GM18517 (cell line): ENCODE measurements at regions not wholly inside any gene's neighbourhood (a gene's known extent, or its start where the extent isn't known, plus 50 kb on each side); places are given as distances from the start of the nearest gene placed in this dataset.

ENCODE experiments used
- ATAC-seq: cut with Tn5 transposase; IDR thresholded peaks from one replicate; pipeline ENCODE4 v1.9.1; 2021; ENCODE audit warnings: mild to moderate bottlenecking, moderate library complexity; ENCODE audit not compliant: unreplicated experiment

DNA sequence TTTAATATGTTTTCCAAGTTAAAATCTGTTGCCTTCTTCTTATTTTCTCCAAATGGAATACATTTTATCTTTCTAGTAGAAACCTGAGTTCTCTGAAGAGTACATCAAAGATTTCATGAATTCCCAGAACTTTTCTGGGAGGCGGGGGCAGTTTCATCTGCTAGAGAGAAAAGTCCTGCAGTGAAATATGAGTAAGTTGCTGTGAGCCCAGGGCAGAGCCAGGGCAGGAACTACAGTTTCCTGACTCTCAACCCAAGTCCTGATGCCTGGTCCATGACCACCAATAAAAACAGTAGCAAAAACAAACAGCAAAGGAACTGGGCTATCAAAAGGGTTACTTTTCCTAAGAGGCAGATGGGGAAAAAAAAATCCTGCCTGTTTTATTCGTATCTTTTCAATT is 239.4 kb upstream of the CTSO start:
- ATAC-seq, result no peak

DNA sequence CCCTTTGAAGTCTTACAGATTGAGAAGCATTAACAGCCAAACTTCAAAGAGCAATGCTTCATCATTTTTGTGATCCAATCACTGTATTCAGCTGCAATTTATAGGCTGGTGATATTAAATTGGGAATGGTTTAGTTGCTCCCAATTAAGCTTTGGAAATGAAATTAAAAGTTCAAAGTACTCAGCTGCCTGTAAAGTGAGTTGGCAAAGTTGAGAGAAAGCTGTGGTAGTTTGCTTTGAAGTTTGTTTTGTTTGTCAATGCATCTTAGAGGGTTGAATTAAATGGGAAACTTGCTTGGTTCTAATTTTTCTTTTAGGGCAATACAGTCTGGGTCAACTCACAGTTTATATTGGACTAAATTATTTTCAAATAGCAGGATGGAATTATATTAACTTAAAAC is 238.4 kb upstream of the CTSO start:
- ATAC-seq, result no peak

DNA sequence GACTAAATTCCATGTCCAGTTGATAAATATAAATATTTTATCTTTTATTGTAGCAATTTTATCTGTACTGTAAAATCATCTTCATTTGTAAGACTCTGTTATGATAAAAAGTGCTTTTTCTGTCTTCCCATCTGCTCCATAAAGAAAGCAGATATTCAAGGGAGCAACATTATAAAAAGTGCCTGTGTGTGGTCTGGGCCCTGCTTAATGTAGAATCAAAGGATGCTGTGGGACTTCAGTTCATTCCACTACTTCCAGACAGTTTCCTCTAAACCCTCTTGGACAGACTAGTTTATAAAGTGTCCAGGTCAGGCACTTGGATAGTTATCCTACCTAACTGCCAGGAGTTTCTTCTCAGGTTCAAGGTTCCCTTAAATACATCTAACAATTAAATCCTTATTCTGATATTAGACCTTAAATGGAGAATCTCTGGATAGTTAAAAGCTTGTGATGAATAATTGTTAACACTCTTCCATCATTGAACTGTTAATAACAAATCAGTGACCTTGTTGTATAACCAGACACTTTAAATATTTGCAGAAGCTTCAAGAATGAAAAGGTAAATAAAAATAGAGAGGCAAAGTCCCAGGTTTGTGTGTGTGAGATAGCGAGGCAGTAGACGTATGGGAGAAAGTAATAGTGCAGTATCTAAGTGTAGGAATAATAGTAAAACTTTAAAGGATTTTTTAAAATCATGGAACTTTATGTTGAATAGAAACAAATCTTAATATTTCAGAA is 237.5 kb upstream of the CTSO start:
- ATAC-seq, result no peak

DNA sequence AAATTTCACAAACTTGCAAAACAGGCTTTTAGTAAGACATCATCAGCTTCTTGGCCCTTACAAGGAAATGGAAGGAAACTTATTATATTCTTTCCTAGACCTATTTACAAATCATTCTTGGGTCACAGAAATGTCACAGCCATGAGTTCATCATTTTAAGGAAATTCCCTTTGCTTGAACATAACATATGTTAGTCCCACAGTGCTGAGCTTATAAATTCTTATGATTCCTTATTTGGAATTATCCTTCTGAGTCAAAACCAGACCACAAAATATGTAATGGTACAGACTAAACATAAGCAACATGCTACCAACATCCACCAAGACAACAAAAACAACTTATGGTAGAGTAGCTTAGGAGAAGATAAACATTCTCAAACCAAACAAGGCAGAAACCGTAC is 236.9 kb upstream of the CTSO start:
- no peak for ATAC-seq

DNA sequence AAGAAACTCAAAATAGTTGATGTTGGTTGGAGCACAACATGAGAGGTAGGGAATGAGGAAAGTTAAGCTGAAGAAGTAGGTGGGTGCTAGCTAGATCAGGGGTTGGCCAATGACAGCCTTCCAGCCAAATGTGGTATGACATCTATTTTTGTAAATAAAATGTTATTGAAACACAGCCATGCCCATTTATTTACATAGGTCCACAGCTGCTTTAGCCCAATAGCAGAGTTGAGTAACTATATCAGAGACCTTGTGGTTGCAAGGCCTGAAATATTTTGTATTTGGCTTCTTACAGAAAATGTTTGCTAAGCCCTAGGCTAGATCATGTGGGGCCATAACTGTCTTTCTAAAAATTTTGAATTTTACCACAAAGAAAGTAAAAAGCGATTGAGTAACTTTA is 234.9 kb upstream of the CTSO start:
- no peak for ATAC-seq

DNA sequence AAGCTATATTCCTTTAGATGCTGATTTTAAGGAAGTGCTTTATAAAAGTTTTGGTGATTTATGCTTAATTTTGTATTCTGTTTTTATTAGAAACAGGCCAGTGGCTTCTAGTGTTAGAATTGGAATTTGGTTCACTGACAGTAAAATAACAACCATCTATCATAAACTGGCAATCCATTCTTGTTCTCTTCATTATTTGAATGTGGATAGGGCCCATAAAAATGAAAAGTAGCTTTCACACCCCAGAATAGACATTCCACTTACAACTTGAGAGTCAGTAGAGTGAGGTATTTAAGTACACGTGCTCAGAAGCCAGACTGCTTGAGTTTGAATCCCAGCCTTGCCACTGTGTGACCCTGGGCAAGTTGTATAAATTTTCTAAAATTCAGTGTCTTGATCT is 232.4 kb upstream of the CTSO start:
- ATAC-seq, result no peak

DNA sequence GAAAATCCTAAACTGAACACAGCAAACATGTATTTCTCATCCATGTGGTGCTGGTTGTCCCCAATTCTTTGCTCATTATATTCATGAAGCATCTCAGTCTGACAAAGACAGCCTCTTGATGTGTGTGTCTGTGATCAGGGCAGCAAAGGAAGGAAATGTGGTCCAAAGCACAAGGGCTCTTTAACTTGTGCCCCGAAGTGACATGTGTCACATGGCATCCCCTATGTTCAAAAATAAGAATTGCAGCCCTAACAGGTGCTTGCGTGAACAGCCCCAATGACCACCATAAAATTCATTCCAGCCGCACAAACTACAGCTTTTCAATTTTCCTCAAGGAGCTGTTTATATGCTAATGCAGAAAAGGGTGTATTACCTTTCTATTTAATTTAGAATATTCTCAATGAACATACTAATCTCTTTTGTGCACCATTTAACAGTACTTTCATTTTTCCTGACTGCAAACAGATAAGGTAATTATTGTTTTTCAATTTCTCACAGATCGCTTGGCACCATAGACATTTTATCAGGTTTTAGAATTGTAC is 231.9 kb upstream of the CTSO start:
- no peak for ATAC-seq

DNA sequence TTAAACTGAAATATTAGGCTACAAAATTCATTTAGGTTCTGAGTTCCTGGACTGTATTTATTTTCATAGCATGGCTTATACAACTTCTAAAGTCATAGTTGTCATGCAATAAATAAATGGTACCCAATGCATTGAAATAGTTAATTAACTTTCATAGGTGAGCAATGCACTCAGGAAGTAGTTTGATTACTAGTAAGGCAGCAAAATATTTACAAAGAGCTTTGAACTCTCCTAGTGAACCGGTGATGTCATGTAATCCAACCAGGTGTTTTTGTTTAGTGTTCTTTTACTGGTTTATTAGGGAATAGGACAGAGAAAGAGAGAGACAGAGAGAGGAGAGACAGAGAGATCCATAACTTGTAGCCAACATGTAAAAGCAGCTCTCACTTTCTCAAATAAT is 228.6 kb upstream of the CTSO start:
- no peak for ATAC-seq

DNA sequence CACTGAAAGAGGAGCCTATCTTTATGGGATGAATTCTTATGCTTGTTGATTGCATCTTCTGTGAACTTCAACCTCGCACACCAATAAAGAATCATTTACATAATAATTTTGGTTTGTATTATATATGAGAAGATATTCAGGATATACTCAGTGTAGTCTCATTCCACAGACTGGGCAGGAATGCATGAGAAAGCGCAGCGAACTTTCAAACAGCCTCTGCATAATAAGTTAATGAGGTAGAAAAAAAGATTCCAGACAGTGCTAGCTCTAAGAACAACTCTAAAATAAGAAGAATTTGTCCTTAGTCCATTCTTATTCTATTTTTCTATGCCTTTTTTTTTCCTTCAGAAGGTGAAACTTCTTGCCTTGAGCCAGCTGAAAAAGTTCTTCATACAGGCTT is 224.3 kb upstream of the CTSO start:
- no peak for ATAC-seq

DNA sequence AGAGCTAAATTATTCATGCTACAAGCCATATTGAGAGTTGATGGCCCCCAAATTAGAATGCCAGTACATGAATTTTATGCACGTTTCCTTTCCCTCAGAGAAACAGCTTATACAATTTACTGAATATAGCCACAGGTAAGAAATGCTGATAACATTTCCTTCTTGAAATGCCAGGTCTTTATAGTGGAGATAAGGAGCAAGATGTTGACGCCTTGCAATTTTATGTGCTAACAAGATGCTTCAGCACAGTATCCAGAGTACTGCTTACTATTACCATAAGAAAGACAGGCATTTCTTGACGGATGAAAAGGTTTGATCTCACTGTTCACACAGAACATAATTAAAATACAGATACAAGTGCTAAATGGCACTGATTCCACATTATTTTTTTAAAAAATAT is 223.2 kb upstream of the CTSO start:
- ATAC-seq, result no peak

DNA sequence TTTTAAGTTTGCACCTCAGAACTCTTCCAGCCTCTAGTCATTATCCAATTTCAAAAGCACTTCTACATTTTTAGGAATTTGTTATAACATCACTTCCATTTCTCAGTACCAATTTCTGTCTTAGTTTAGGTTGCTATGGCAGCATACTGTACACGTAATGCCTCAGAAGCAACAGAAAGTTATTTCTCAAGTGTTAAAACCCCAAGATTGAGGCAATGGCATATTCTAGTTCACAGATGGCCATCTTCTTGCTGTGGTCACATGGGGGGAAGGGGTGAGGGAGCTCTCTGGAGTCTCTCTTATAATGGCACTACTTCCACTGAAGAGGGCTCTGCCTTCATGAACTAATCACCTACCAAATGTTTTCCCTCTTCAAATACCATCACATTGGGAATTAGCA is 220.3 kb upstream of the CTSO start:
- no peak for ATAC-seq

DNA sequence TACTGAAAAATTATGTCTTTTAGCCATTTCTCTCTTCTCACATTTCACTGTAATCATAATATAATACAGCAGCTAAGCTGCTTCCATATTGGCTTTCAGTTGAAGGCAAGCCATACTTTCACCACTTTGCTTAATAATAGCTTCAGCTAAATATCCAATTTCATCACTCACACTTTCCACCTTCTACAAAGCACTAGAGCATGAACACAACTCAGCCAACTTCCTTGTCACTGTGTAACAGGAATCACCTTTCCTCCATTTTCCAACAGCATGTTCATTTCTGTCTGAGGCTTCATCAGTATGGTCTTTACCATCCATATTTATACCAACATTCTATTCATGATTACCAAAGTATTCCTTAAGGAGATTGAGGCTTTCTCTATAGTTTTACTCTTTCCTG is 219.8 kb upstream of the CTSO start:
- no peak for ATAC-seq

DNA sequence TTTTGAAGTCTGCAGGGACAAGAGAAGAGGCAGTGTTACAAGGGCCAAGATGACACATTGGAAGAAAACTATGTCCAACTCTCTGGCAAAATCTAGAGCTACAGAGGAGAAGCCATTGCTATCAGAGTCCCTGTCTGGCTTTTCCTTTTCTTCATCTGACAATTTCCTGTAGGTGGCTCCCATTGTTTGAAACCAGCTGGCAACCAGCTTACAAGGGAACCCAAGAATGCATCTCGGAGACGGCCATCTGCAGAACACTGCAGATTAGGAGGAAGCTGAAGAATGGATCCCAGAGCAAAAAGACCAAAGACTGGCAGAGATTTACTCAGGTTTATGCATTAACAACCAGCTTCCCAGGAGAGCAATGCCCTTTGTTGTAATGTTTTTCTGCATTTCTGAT is 216.2 kb upstream of the CTSO start:
- ATAC-seq, result no peak

DNA sequence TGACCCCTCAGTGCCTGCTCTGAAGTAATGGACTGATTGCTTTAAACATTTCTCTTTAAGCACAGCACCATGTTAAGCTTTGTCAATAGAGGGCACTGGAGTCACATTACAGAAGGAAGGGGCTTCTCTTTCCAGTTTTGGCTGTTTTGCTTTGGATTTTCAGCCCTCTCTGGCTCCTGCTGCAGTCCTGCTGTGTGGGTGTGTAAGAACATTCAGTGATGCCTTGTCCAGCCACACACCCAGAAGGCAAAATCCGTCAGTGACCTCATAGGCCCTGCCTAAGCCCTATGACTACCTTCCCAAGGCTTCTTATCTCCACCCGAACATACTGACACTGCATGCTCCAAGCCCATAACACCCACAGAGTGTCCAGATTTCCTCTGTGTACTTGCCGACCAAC is 215.3 kb upstream of the CTSO start:
- no peak for ATAC-seq

DNA sequence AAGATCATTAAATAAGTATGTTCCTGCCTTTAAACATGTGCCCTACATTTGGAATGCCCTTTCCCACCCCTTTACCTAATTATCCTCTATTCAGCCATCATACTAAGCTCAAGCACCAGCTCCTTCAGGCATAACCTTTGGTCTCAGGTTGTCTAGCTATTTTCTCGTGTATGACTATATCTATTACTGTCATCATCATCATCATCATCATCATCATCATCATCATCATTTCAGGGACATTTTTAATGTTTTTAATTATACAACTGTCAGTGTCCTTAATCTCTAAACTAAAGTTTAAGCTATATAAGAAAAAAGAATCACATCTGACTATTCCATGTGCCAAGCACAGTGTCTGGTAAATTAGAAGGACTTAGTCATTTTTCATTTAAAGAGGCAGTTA is 214.6 kb upstream of the CTSO start:
- no peak for ATAC-seq

DNA sequence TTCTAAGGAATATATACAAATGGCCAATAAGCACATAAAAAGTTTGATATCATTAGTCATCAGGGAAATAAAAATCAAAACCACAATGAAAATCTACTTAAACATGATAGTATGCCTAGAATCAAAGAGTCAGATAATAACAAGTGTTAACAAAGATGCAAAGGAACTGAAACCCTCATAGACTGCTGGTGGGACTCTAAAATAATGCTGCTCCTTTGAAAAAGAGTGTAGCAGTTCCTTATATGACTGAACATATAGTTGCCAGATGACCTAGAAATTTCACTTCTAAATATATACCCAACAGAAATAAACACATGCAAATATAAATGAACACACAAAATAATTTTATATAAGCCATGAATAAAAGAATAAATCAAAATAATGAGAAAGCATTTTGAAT is 205.1 kb upstream of the CTSO start:
- ATAC-seq, result peak; percentile 85

DNA sequence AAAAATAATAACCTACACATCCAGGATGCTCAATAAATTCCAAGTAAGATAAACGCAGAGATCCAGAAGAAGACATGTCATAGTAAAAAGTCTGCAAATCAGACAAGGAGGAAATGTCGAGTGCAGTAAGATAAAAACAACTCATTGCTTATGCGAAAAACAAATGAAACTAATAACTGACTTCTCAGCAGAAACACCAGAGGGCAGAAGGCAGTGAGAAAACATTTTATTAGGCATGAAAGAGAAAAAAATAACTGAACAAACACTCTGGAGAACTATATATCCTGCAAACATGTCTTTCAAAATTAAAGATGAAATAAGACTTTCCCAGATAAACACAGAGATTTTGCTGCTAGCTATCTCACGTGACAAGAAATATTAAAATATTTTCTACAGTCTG is 201.3 kb upstream of the CTSO start:
- no peak for ATAC-seq

DNA sequence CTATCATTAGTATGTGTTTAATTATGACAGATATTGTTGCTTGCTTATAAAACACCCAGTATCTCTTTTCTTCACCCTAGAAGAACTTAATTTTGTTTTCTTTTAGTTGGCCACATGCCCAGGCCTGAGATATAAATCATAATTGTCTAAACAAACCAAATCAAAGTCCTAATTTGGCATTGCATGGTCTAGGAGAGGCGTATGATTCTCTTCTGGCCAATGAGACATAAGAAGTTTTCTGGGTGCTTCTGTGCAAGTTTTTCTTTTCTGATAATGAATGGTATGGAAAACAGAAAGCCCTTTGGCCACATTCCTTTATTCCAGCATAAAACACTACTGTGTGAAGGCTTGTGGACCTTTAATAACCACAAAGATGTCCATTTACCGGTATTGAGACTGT is 192.9 kb upstream of the CTSO start:
- ATAC-seq, result no peak

DNA sequence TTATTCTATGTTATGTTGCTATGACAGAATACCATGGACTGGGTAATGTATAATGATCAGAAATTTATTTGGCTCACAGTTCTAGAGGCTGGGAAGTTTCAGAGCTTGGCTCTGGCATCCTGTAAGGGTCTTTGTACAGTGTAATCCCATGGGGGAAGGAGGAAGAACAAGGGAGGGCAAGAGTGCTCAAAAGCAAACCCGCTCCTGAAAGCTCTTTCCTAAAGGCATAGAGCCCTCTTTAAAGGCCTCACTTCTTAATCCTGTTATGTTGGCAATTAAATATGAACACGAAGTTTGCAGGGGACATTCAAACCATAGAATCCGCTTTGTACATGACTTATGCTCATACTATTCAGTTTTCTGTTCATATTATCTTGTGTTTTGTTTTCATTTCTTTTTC is 191.3 kb upstream of the CTSO start:
- ATAC-seq, result no peak

DNA sequence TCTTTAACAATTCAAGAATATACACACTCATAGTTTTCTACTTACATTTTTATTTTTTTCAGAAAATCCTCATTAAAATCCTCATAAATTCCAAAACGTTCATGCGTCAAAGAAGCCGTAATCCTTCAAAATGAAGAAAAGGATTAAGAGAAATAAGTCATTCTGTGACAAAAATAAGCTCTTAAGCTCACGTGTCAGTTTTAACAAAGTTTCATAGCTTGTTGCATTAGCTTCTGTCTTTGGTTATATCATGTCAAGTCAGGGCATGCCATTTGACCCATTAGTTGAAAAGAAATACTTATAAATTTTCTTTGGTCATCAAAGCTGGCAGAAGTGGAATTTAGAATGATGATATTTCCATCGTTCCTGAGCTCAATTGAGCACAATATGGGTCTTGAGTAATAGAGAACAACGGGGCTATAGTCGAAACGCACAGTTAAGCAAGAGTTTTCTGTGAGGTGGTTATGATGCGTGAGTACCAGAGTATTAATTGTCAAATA is 185.2 kb upstream of the CTSO start:
- no peak for ATAC-seq

DNA sequence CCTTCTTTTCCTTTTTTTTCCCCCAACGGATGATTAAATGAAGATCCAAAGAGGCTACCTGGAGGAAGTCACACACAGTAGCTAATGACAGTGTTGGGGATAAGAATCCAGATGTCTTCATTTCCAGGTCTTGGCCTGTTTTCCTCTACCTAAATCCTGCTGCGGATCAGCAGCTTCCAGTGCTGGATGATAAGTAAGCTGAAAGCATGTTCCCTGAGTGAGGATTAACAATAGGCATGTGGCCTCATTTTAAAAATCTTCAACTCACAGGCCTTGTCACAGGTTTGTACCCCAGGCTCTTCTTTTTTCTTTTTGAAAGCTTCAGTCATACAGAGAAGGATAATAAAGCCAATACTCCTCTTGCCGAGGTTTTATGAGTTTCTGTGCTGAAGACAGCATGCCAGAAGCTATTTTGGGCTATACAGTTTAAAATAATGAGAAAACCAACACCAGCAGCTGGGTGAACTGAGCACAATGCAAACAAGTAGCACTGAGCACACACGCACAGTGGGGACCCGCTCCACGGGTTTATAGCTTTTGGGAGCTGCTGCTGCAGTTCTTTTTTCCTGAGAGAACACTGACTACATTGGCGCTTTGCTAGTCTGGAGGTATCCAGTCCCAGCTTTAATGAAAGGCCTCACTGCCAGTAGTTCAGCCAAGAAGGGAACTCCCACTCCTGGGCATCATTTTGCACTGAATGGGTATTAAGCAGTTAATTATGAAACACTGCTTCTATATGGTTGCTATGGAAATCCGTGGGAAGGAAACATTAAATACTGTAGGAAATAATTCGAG is 184.2 kb upstream of the CTSO start:
- no peak for ATAC-seq

DNA sequence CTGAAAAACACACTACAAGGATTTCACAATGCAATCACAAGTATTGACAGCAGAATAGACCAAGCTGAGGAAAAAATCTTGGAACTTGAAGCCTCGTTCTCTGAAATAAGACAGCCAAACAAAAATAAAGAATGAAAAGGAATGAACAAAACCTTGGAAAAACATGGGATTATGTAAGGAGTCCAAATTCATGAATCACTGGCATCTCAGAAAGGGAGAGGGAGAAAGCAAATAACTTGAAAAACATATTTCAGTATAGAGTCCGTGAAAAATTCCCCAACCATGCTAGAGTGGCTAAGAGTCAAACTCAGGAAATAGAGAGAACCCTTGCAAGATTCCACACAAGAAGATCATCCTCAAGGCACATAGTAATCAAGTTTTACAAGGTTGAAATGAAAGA is 178.5 kb upstream of the CTSO start:
- ATAC-seq, result no peak
